ENCODE measurements at regions not wholly inside any gene's neighbourhood (a gene's known extent, or its start where the extent isn't known, plus 50 kb on each side); places are given as distances from the start of the nearest gene placed in this dataset.

DNA sequence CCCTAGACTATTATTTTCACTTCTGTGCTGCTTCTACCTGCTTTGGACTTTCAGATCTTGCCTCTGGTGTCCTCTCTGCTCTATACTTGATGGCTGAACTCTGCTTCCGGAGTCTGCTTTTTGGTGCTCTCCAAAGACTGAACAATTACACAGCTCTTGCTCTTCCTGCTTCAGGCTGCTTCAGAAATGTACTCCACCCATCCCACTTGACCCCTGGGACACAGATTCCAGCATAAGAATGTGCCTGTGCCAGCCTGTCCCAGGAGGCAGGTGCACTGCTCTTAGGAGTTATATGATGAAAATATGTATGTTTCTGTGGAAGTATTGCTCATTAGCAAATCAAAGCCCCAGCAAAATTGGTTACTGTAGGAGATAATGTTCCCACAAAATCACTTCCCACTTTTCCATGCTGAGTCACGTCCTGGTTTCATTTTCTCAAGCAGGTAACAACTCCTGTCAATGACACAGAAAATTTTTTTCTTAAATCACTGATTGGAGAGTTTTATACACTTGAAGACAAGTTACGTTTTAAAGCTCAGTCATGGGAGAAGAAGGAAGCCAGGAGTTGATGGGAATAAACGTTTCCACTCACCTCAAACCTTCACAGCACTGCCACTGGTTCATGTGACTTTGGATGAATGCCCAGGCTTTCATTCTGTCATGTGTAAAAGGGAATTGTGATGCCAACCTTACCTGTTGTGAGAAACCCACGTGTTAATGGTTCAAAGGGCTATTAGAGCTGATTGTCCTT lies 239.4 kb upstream of the ZPLD1 start:
- H3K4me1 ChIP-seq (ENCODE audit: low read depth), result no peaks in the 10 kb centered on the region
- DNase-seq (ENCODE audit: low read depth in 1 of 2, low spot score in 1 of 2), result peak in 1 of 2 donors; percentile 15
- H3K27ac ChIP-seq, result no peak overlapping the region
- TF ChIP-seq, protein P1, sequence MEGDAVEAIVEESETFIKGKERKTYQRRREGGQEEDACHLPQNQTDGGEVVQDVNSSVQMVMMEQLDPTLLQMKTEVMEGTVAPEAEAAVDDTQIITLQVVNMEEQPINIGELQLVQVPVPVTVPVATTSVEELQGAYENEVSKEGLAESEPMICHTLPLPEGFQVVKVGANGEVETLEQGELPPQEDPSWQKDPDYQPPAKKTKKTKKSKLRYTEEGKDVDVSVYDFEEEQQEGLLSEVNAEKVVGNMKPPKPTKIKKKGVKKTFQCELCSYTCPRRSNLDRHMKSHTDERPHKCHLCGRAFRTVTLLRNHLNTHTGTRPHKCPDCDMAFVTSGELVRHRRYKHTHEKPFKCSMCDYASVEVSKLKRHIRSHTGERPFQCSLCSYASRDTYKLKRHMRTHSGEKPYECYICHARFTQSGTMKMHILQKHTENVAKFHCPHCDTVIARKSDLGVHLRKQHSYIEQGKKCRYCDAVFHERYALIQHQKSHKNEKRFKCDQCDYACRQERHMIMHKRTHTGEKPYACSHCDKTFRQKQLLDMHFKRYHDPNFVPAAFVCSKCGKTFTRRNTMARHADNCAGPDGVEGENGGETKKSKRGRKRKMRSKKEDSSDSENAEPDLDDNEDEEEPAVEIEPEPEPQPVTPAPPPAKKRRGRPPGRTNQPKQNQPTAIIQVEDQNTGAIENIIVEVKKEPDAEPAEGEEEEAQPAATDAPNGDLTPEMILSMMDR (IDR thresholded peaks at IDR 0.05; ENCODE audit: low read depth, low read length), result no peak
- no peaks in the 10 kb centered on the region for H3K36me3 ChIP-seq
- no peak overlapping the region for H3K4me3 ChIP-seq
- no peaks in the 10 kb centered on the region for H3K27me3 ChIP-seq
- H3K9me3 ChIP-seq (ENCODE audit: low read depth), result no peaks in the 10 kb centered on the region

GRCh38 chr3:102200126-102200525 lies 234.7 kb upstream of the ZPLD1 start:
- no peak for DNase-seq (ENCODE audit: low read depth in 1 of 2, low spot score in 1 of 2)
- Histone ChIP-seq H3K27ac (no peak overlapping the region), H3K4me1 (ENCODE audit: low read depth) (no peaks in the 10 kb centered on the region), H3K9me3 (ENCODE audit: low read depth) (no peaks in the 10 kb centered on the region), H3K4me3 (no peak overlapping the region), H3K36me3 (no peaks in the 10 kb centered on the region), H3K27me3 (no peaks in the 10 kb centered on the region)
- TF ChIP-seq, protein P1 (IDR thresholded peaks at IDR 0.05; ENCODE audit: low read depth, low read length), result no peak

DNA sequence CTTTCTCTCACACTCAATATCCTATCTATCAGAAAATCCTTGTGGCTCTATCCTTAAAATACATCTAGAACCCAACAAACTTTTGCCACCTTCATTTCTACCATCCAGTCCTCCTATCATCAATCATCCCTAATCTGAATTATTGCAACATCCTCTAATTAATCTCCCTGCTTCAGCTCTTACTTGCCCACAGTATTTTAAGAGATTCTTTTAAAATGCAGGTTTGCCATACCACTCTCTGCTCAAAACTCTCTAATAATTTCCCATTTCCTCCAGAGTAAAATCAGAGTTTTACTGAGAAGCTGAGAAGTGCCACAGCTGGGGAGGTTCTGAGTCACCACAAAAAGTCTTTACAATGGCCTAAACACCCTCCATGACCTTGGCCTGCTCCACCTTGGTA lies 234.3 kb upstream of the ZPLD1 start:
- no peaks in the 10 kb centered on the region for H3K4me1 ChIP-seq (ENCODE audit: low read depth)
- H3K4me3 ChIP-seq, result no peak overlapping the region
- no peak for DNase-seq (ENCODE audit: low read depth in 1 of 2, low spot score in 1 of 2)
- H3K36me3 ChIP-seq, result no peaks in the 10 kb centered on the region
- no peaks in the 10 kb centered on the region for H3K27me3 ChIP-seq
- TF ChIP-seq, protein P1 (IDR thresholded peaks at IDR 0.05; ENCODE audit: low read depth, low read length), result no peak
- H3K27ac ChIP-seq, result no peak overlapping the region
- H3K9me3 ChIP-seq (ENCODE audit: low read depth), result no peaks in the 10 kb centered on the region

DNA sequence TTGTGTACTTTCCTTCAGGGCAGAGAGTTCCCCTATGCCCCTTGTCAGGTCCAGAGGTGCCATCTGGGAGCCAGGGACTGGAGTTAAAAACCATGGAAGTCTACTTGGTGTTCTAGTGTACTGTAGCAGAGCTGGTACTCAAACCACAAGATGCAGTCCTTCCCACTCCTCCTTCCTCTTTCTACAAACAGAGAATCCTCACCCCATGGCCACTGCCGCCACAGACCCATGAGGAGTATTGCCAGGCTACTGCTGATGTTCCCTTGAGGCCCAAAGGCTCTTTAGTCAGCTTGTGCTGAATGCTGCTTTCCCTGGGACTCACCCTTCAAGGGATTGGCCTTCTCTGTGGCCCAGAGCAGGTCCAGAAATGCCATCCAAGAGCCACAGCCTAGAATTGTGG lies 229.2 kb upstream of the ZPLD1 start:
- TF ChIP-seq, protein P1 (IDR thresholded peaks at IDR 0.05; ENCODE audit: low read depth, low read length), result no peak
- H3K4me3 ChIP-seq, result no peak overlapping the region
- H3K27ac ChIP-seq, result no peak overlapping the region
- no peaks in the 10 kb centered on the region for H3K27me3 ChIP-seq
- no peaks in the 10 kb centered on the region for H3K36me3 ChIP-seq
- no peaks in the 10 kb centered on the region for H3K4me1 ChIP-seq (ENCODE audit: low read depth)
- no peak for DNase-seq (ENCODE audit: low read depth in 1 of 2, low spot score in 1 of 2)
- no peaks in the 10 kb centered on the region for H3K9me3 ChIP-seq (ENCODE audit: low read depth)

GRCh38 chr3:102206511-102207031 lies 228.2 kb upstream of the ZPLD1 start:
- Histone ChIP-seq H3K9me3 (ENCODE audit: low read depth) (no peaks in the 10 kb centered on the region), H3K4me3 (no peak overlapping the region), H3K4me1 (ENCODE audit: low read depth) (no peaks in the 10 kb centered on the region), H3K27ac (no peak overlapping the region), H3K36me3 (no peaks in the 10 kb centered on the region), H3K27me3 (no peaks in the 10 kb centered on the region)
- TF ChIP-seq, protein P1 (IDR thresholded peaks at IDR 0.05; ENCODE audit: low read depth, low read length), result no peak
- peak; percentile 35 to 86 for DNase-seq (ENCODE audit: low read depth in 1 of 2, low spot score in 1 of 2)

Data from cardiac muscle cell (in vitro differentiated cells and primary cell).